Endodermal cell (in vitro differentiated cells): ENCODE measurements at regions not wholly inside any gene's neighbourhood (a gene's known extent, or its start where the extent isn't known, plus 50 kb on each side); places are given as distances from the start of the nearest gene placed in this dataset.

ENCODE experiments used
- DNase-seq: peaks from one replicate; pipeline ENCODE4 v3.0.0-alpha.2; 2017
- H3K27ac ChIP-seq: 2 replicates; pipeline ENCODE4 v1.5.1; 2013; ENCODE audit warnings: mild to moderate bottlenecking, low read depth, low read length, moderate library complexity
- H3K27me3 ChIP-seq: 2 replicates; pipeline ENCODE4 v1.6.1; 2013; ENCODE audit warnings: mild to moderate bottlenecking, low read length, moderate library complexity; ENCODE audit not compliant: insufficient read depth, control insufficient read depth, poor library complexity, severe bottlenecking
- H3K36me3 ChIP-seq: 2 replicates; pipeline ENCODE4 v1.7.0; 2013; ENCODE audit warnings: mild to moderate bottlenecking, low read length, moderate library complexity; ENCODE audit not compliant: control insufficient read depth, insufficient read depth
- H3K4me1 ChIP-seq: one replicate; pipeline ENCODE4 v1.7.0; 2013; ENCODE audit warnings: low read length; ENCODE audit not compliant: control insufficient read depth, insufficient read depth
- H3K4me3 ChIP-seq: 2 replicates; pipeline ENCODE4 v1.5.1; 2013; ENCODE audit warnings: mild to moderate bottlenecking, low read length, moderate library complexity
- H3K9ac ChIP-seq: 2 replicates; pipeline ENCODE4 v1.6.1; 2013; ENCODE audit warnings: mild to moderate bottlenecking, low read length, moderate library complexity; ENCODE audit not compliant: poor library complexity, severe bottlenecking; ENCODE audit errors: extremely low read depth
- H3K9me3 ChIP-seq: 2 replicates; pipeline ENCODE4 v1.6.1; 2013; ENCODE audit warnings: mild to moderate bottlenecking, low read length, moderate library complexity; ENCODE audit not compliant: control insufficient read depth
- H3K27ac Mint-ChIP-seq: 2 replicates; pipeline ENCODE4 v1.8.0; 2020; ENCODE audit warnings: mixed read lengths
- H3K27me3 Mint-ChIP-seq: 2 replicates; pipeline ENCODE4 v1.8.0; 2021; ENCODE audit warnings: mild to moderate bottlenecking, mixed read lengths; ENCODE audit not compliant: insufficient read depth
- H3K36me3 Mint-ChIP-seq: 2 replicates; pipeline ENCODE4 v1.8.0; 2020; ENCODE audit warnings: low read depth, mixed read lengths
- H3K4me1 Mint-ChIP-seq: 2 replicates; pipeline ENCODE4 v1.8.0; 2020; ENCODE audit warnings: mixed read lengths
- H3K4me3 Mint-ChIP-seq: 2 replicates; pipeline ENCODE4 v1.8.0; 2020; ENCODE audit warnings: mild to moderate bottlenecking, moderate library complexity, mixed read lengths
- H3K9me3 Mint-ChIP-seq: 2 replicates; pipeline ENCODE4 v1.8.0; 2020; ENCODE audit warnings: mild to moderate bottlenecking, mixed read lengths
- WGBS, 2 experiments: methylation state at CpG; one replicate each; pipeline versions ENCODE4 v1.1.5 to v1.1.7; 2013; ENCODE audit warnings: missing lambda C conversion rate in 2 of 2, mixed read lengths in 1 of 2; ENCODE audit not compliant: insufficient coverage in 1 of 2, insufficient read length in 1 of 2; 5-methylcytosine and 5-hydroxymethylcytosine counted together
- TF ChIP-seq, protein P1 (sequence below): fragments of 200-600 bp; sonication (generic); conservative IDR thresholded peaks from 2 replicates; pipeline ENCODE4 v1.5.0; 2021; ENCODE audit warnings: antibody characterized with exemption, mild to moderate bottlenecking

DNA sequence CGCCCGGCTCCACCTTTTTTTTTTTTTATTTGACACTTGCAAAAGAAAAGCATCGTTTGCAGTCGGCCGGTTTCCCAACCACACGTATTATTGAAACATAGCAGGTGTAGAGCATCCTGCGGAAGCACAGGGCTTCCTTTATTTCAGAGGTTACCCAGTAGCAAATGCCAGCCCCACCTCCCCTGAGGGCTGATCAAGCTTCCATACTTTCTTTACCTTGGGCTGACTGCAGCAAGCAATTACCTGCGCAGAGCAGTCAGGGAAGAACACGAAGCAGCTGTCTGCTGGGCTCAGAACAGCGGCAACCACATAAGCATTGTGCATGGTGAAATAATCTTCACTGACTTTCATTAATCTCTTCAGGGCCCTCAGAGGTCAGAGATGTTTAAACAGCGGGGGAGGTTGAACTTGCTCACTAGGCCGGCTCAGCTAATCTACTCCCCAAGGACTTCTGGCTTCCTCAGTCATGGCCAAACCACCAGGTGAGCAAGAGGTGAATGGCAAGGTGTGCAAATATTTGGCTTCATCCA lies 784.7 kb upstream of the AUTS2 start:
- H3K27ac Mint-ChIP-seq, result no peak overlapping the region
- Histone ChIP-seq H3K27ac (no peak overlapping the region), H3K9ac (no peak overlapping the region), H3K27me3 (no peaks in the 10 kb centered on the region), H3K4me3 (peak overlapping the region; percentile 45), H3K36me3 (no peaks in the 10 kb centered on the region), H3K4me1 (peaks cover 4% of the 10 kb centered on the region), H3K9me3 (peaks cover 23% of the 10 kb centered on the region)
- H3K27me3 Mint-ChIP-seq, result peaks cover 9% of the 10 kb centered on the region
- WGBS, 2 experiments, result 93 to 94% methylated on average over 11 to 12 of the region's 12 CpGs
- peaks cover 23% of the 10 kb centered on the region for H3K9me3 Mint-ChIP-seq
- TF ChIP-seq, protein P1, sequence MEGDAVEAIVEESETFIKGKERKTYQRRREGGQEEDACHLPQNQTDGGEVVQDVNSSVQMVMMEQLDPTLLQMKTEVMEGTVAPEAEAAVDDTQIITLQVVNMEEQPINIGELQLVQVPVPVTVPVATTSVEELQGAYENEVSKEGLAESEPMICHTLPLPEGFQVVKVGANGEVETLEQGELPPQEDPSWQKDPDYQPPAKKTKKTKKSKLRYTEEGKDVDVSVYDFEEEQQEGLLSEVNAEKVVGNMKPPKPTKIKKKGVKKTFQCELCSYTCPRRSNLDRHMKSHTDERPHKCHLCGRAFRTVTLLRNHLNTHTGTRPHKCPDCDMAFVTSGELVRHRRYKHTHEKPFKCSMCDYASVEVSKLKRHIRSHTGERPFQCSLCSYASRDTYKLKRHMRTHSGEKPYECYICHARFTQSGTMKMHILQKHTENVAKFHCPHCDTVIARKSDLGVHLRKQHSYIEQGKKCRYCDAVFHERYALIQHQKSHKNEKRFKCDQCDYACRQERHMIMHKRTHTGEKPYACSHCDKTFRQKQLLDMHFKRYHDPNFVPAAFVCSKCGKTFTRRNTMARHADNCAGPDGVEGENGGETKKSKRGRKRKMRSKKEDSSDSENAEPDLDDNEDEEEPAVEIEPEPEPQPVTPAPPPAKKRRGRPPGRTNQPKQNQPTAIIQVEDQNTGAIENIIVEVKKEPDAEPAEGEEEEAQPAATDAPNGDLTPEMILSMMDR, result no peak
- H3K4me3 Mint-ChIP-seq, result no peak overlapping the region
- DNase-seq, result no peak
- H3K36me3 Mint-ChIP-seq, result no peaks in the 10 kb centered on the region
- H3K4me1 Mint-ChIP-seq, result peaks cover 8% of the 10 kb centered on the region

DNA sequence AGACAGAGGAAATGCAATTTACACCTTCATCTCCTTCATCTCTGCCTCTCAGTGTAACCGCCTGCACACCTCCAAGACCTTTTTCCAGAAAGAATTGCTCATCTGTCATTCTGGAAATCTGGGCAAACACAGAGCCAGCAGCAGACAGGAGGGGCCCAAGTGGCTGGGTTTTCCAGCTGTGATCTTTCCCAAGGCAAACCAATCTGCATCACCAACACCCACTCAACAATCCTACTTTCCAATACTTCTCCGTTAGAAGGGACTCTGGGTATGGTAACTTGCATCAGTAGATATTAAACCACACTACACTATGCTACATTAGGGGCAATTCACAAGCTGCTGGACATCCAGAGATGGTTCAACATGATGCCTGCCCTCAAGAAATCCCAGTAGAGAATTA lies 781.8 kb upstream of the AUTS2 start:
- no peaks in the 10 kb centered on the region for H3K36me3 Mint-ChIP-seq
- H3K4me3 Mint-ChIP-seq, result no peak overlapping the region
- WGBS, 2 experiments, result 93% methylated on average over 2 of the region's 2 CpGs; no CpG with 5 or more reads in 1 of the 2 experiments
- no peak overlapping the region for H3K9ac ChIP-seq
- H3K36me3 ChIP-seq, result no peaks in the 10 kb centered on the region
- H3K4me1 Mint-ChIP-seq, result peaks cover 17% of the 10 kb centered on the region
- peaks cover 3% of the 10 kb centered on the region for H3K27me3 Mint-ChIP-seq
- no peaks in the 10 kb centered on the region for H3K27me3 ChIP-seq
- DNase-seq, result no peak
- no peak overlapping the region for H3K27ac Mint-ChIP-seq
- peaks cover 22% of the 10 kb centered on the region for H3K9me3 Mint-ChIP-seq
- H3K4me1 ChIP-seq, result peaks cover 14% of the 10 kb centered on the region
- H3K27ac ChIP-seq, result no peak overlapping the region
- H3K9me3 ChIP-seq, result peaks cover 29% of the 10 kb centered on the region
- no peak overlapping the region for H3K4me3 ChIP-seq
- TF ChIP-seq, protein P1, result no peak

DNA sequence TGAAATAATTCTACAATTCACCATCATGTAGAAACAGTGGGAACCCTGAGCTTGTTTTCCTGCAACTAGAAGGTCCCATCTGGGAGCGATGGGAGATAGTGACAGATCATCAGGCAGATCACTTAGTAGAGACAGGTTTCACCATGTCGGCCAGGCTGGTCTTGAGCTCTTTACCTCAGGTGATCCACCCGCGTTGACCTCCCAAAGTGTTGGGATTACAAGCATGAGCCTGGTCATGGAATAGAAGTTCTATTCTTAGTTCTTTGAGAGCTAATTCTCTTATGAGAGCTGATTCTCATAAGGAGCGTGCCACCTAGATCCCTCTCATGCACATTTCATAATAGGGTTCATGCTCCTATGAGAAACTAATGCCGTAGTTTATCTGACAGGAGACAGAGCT lies 778.0 kb upstream of the AUTS2 start:
- Histone ChIP-seq H3K27me3 (no peaks in the 10 kb centered on the region), H3K9me3 (peaks cover 27% of the 10 kb centered on the region), H3K4me3 (no peak overlapping the region), H3K4me1 (peaks cover 11% of the 10 kb centered on the region), H3K27ac (no peak overlapping the region), H3K9ac (no peak overlapping the region), H3K36me3 (no peaks in the 10 kb centered on the region)
- DNase-seq, result no peak
- H3K9me3 Mint-ChIP-seq, result peaks cover 26% of the 10 kb centered on the region
- H3K4me3 Mint-ChIP-seq, result no peak overlapping the region
- TF ChIP-seq, protein P1, result no peak
- peaks cover 5% of the 10 kb centered on the region for H3K36me3 Mint-ChIP-seq
- peaks cover 3% of the 10 kb centered on the region for H3K27me3 Mint-ChIP-seq
- H3K27ac Mint-ChIP-seq, result no peak overlapping the region
- H3K4me1 Mint-ChIP-seq, result peaks cover 16% of the 10 kb centered on the region
- 90 to 94% methylated on average over 5 to 6 of the region's 6 CpGs for WGBS, 2 experiments
